ENCODE measurements at regions not wholly inside any gene's neighbourhood (a gene's known extent, or its start where the extent isn't known, plus 50 kb on each side); places are given as distances from the start of the nearest gene placed in this dataset.

GRCh38 chr3:55341502-55342031, 145.5 kb downstream of the WNT5A start:
- no peak for DNase-seq

- DNase-seq, result no peak
These were observed 147.3 kb downstream of the WNT5A start for GRCh38 chr3:55339819-55340218.

GRCh38 chr3:55339390-55339789, 147.7 kb downstream of the WNT5A start:
- no peak for DNase-seq

GRCh38 chr3:55337641-55338180, 149.4 kb downstream of the WNT5A start:
- DNase-seq, result no peak

- DNase-seq, result no peak
These were observed 153.2 kb downstream of the WNT5A start for GRCh38 chr3:55333923-55334322.

GRCh38 chr3:55333046-55333445, 154.1 kb downstream of the WNT5A start:
- no peak for DNase-seq

GRCh38 chr3:55332176-55332575, 154.9 kb downstream of the WNT5A start:
- no peak for DNase-seq

- DNase-seq, result no peak
These were observed 155.6 kb downstream of the WNT5A start for GRCh38 chr3:55331524-55331923.

GRCh38 chr3:55330756-55331155, 156.3 kb downstream of the WNT5A start:
- DNase-seq, result no peak

- DNase-seq, result peak; percentile 86
These were observed 156.8 kb downstream of the WNT5A start for GRCh38 chr3:55330355-55330754.

GRCh38 chr3:55329849-55330248, 157.3 kb downstream of the WNT5A start:
- no peak for DNase-seq

GRCh38 chr3:55327131-55327920, 159.8 kb downstream of the WNT5A start:
- no peak for DNase-seq

- no peak for DNase-seq
These were observed 164.5 kb downstream of the WNT5A start for GRCh38 chr3:55322638-55323037.

- DNase-seq, result no peak
These were observed 166.2 kb downstream of the WNT5A start for GRCh38 chr3:55320928-55321327.

- no peak for DNase-seq
These were observed 171.7 kb downstream of the WNT5A start for GRCh38 chr3:55315396-55315795.

- DNase-seq, result no peak
These were observed 173.4 kb downstream of the WNT5A start for GRCh38 chr3:55313666-55314065.

- no peak for DNase-seq
These were observed 177.8 kb downstream of the WNT5A start for GRCh38 chr3:55309336-55309735.

GRCh38 chr3:55307622-55308021, 179.5 kb downstream of the WNT5A start:
- DNase-seq, result no peak

GRCh38 chr3:55305696-55306485, 181.2 kb downstream of the WNT5A start:
- no peak for DNase-seq

- no peak for DNase-seq
These were observed 186.4 kb downstream of the WNT5A start for GRCh38 chr3:55300701-55301100.

GRCh38 chr3:55297706-55298105, 189.4 kb downstream of the WNT5A start:
- DNase-seq, result no peak

- DNase-seq, result no peak
These were observed 189.9 kb downstream of the WNT5A start for GRCh38 chr3:55297245-55297644.

- no peak for DNase-seq
These were observed 190.3 kb downstream of the WNT5A start for GRCh38 chr3:55296791-55297190.

GRCh38 chr3:55296030-55296429, 191.1 kb downstream of the WNT5A start:
- DNase-seq, result no peak
